ENCODE measurements at regions not wholly inside any gene's neighbourhood (a gene's known extent, or its start where the extent isn't known, plus 50 kb on each side); places are given as distances from the start of the nearest gene placed in this dataset.
"Not testable (repeated sequence)": the region's sequence is repeated elsewhere in the genome, so short reads cannot be mapped to it uniquely, and the experiment has no call there.

GRCh38 chr5:179413086-179413690, 67.9 kb upstream of the ADAMTS2 start:
- Mint-ChIP-seq H3K4me3 (no peak overlapping the region), H3K4me1 (ENCODE audit: low read depth) (no peaks in the 10 kb centered on the region), H3K27me3 (ENCODE audit: low read depth) (peaks cover 8% of the 10 kb centered on the region), H3K36me3 (ENCODE audit: insufficient read depth) (no peaks in the 10 kb centered on the region), H3K9me3 (no peaks in the 10 kb centered on the region)
- ATAC-seq: no peak
- DNase-seq: no peak

- Mint-ChIP-seq H3K27me3 (ENCODE audit: low read depth) (peaks cover 4% of the 10 kb centered on the region), H3K4me1 (ENCODE audit: low read depth) (no peaks in the 10 kb centered on the region), H3K9me3 (no peaks in the 10 kb centered on the region), H3K36me3 (ENCODE audit: insufficient read depth) (no peaks in the 10 kb centered on the region), H3K4me3 (no peak overlapping the region)
- DNase-seq (no peak), ATAC-seq (no peak)
Measured at GRCh38 chr5:179411161-179411841, 66.0 kb upstream of the ADAMTS2 start.

- DNase-seq (no peak), ATAC-seq (no peak)
- Mint-ChIP-seq H3K4me3 (no peak overlapping the region), H3K9me3 (no peaks in the 10 kb centered on the region), H3K27me3 (ENCODE audit: low read depth) (no peaks in the 10 kb centered on the region), H3K4me1 (ENCODE audit: low read depth) (no peaks in the 10 kb centered on the region), H3K36me3 (ENCODE audit: insufficient read depth) (no peaks in the 10 kb centered on the region)
Measured at GRCh38 chr5:179410291-179411160, 65.3 kb upstream of the ADAMTS2 start.

- ATAC-seq: no peak
- no peaks in the 10 kb centered on the region for H3K9me3 Mint-ChIP-seq
- no peaks in the 10 kb centered on the region for H3K36me3 Mint-ChIP-seq (ENCODE audit: insufficient read depth)
- no peaks in the 10 kb centered on the region for H3K27me3 Mint-ChIP-seq (ENCODE audit: low read depth)
- no peak overlapping the region for H3K4me3 Mint-ChIP-seq
- H3K4me1 Mint-ChIP-seq (ENCODE audit: low read depth): no peaks in the 10 kb centered on the region
- no peak for DNase-seq
Measured at GRCh38 chr5:179409806-179410205, 64.5 kb upstream of the ADAMTS2 start.

- H3K4me1 Mint-ChIP-seq (ENCODE audit: low read depth): no peaks in the 10 kb centered on the region
- no peak overlapping the region for H3K4me3 Mint-ChIP-seq
- DNase-seq: no peak
- ATAC-seq: no peak
- no peaks in the 10 kb centered on the region for H3K36me3 Mint-ChIP-seq (ENCODE audit: insufficient read depth)
- no peaks in the 10 kb centered on the region for H3K27me3 Mint-ChIP-seq (ENCODE audit: low read depth)
- H3K9me3 Mint-ChIP-seq: no peaks in the 10 kb centered on the region
Measured at GRCh38 chr5:179408611-179409010, 63.4 kb upstream of the ADAMTS2 start.

- Mint-ChIP-seq H3K9me3 (peaks cover 4% of the 10 kb centered on the region), H3K4me3 (no peak overlapping the region), H3K36me3 (ENCODE audit: insufficient read depth) (no peaks in the 10 kb centered on the region), H3K4me1 (ENCODE audit: low read depth) (no peaks in the 10 kb centered on the region), H3K27me3 (ENCODE audit: low read depth) (no peaks in the 10 kb centered on the region)
- DNase-seq (no peak), ATAC-seq (peak in 1 of 2 donors; percentile 23)
Measured at GRCh38 chr5:179407191-179408175, 62.2 kb upstream of the ADAMTS2 start.

GRCh38 chr5:179406031-179406961, 61.0 kb upstream of the ADAMTS2 start:
- H3K9me3 Mint-ChIP-seq: peaks cover 8% of the 10 kb centered on the region
- no peak overlapping the region for H3K4me3 Mint-ChIP-seq
- H3K4me1 Mint-ChIP-seq (ENCODE audit: low read depth): no peaks in the 10 kb centered on the region
- no peaks in the 10 kb centered on the region for H3K27me3 Mint-ChIP-seq (ENCODE audit: low read depth)
- no peaks in the 10 kb centered on the region for H3K36me3 Mint-ChIP-seq (ENCODE audit: insufficient read depth)
- ATAC-seq (no peak), DNase-seq (no peak)

- no peaks in the 10 kb centered on the region for H3K27me3 Mint-ChIP-seq (ENCODE audit: low read depth)
- H3K4me3 Mint-ChIP-seq: no peak overlapping the region
- no peaks in the 10 kb centered on the region for H3K36me3 Mint-ChIP-seq (ENCODE audit: insufficient read depth)
- DNase-seq (no peak), ATAC-seq (no peak)
- no peaks in the 10 kb centered on the region for H3K4me1 Mint-ChIP-seq (ENCODE audit: low read depth)
- peaks cover 8% of the 10 kb centered on the region for H3K9me3 Mint-ChIP-seq
Measured at GRCh38 chr5:179405426-179406030, 60.3 kb upstream of the ADAMTS2 start.

GRCh38 chr5:179405054-179405416, 59.8 kb upstream of the ADAMTS2 start:
- H3K4me1 Mint-ChIP-seq (ENCODE audit: low read depth): no peaks in the 10 kb centered on the region
- peaks cover 8% of the 10 kb centered on the region for H3K9me3 Mint-ChIP-seq
- no peak for ATAC-seq
- no peak overlapping the region for H3K4me3 Mint-ChIP-seq
- no peaks in the 10 kb centered on the region for H3K36me3 Mint-ChIP-seq (ENCODE audit: insufficient read depth)
- H3K27me3 Mint-ChIP-seq (ENCODE audit: low read depth): no peaks in the 10 kb centered on the region
- DNase-seq: no peak

- ATAC-seq: no peak
- H3K4me1 Mint-ChIP-seq (ENCODE audit: low read depth): no peaks in the 10 kb centered on the region
- H3K4me3 Mint-ChIP-seq: no peak overlapping the region
- no peaks in the 10 kb centered on the region for H3K36me3 Mint-ChIP-seq (ENCODE audit: insufficient read depth)
- no peak for DNase-seq
- peaks cover 12% of the 10 kb centered on the region for H3K9me3 Mint-ChIP-seq
- H3K27me3 Mint-ChIP-seq (ENCODE audit: low read depth): no peaks in the 10 kb centered on the region
Measured at GRCh38 chr5:179404321-179405053, 59.2 kb upstream of the ADAMTS2 start.

GRCh38 chr5:179403426-179404147, 58.3 kb upstream of the ADAMTS2 start:
- peaks cover 16% of the 10 kb centered on the region for H3K9me3 Mint-ChIP-seq
- ATAC-seq (no peak), DNase-seq (no peak)
- no peaks in the 10 kb centered on the region for H3K36me3 Mint-ChIP-seq (ENCODE audit: insufficient read depth)
- no peaks in the 10 kb centered on the region for H3K4me1 Mint-ChIP-seq (ENCODE audit: low read depth)
- H3K27me3 Mint-ChIP-seq (ENCODE audit: low read depth): no peaks in the 10 kb centered on the region
- no peak overlapping the region for H3K4me3 Mint-ChIP-seq

GRCh38 chr5:179400435-179400834, 55.2 kb upstream of the ADAMTS2 start:
- not testable (repeated sequence) for DNase-seq; H3K4me3 Mint-ChIP-seq; H3K36me3 Mint-ChIP-seq (ENCODE audit: insufficient read depth); H3K4me1 Mint-ChIP-seq (ENCODE audit: low read depth); H3K27me3 Mint-ChIP-seq (ENCODE audit: low read depth); ATAC-seq
- peaks cover 19% of the 10 kb centered on the region for H3K9me3 Mint-ChIP-seq
